ENCODE measurements at regions not wholly inside any gene's neighbourhood (a gene's known extent, or its start where the extent isn't known, plus 50 kb on each side); places are given as distances from the start of the nearest gene placed in this dataset.

GRCh38 chr6:155534678-155535077, 79.0 kb upstream of the NOX3 start:
- H3K9me3 Mint-ChIP-seq: peaks cover 6% of the 10 kb centered on the region; the same call in 2 of the 3 replicates
- H3K27ac Mint-ChIP-seq: no peak overlapping the region

More at GRCh38 chr6:155534678-155535077, 79.0 kb upstream of the NOX3 start:
- no peak for DNase-seq (ENCODE audit: low spot score)
- Mint-ChIP-seq H3K4me3 (no peak overlapping the region), H3K4me1 (peaks cover 4% of the 10 kb centered on the region; the same call in 2 of the 3 replicates), H3K36me3 (ENCODE audit: low read depth) (peaks cover 6% of the 10 kb centered on the region; the same call in 1 of the 3 replicates), H3K27me3 (ENCODE audit: insufficient read depth, low read depth, poor library complexity) (no peaks in the 10 kb centered on the region)
- no peak overlapping the region for H3K27ac ChIP-seq (ENCODE audit: low read depth)
- no peak overlapping the region for H2AFZ ChIP-seq
- H3F3A ChIP-seq (replicated peaks; ENCODE audit: low read depth): no peaks in the 10 kb centered on the region
- no peak for ATAC-seq
- H3K4me1 ChIP-seq (ENCODE audit: insufficient read depth): no peaks in the 10 kb centered on the region
- H3K9me2 ChIP-seq (ENCODE audit: insufficient read depth): no peaks in the 10 kb centered on the region
- no peaks in the 10 kb centered on the region for H4K20me1 ChIP-seq (replicated peaks; ENCODE audit: insufficient read depth)
- no peaks in the 10 kb centered on the region for H3K36me3 ChIP-seq (ENCODE audit: insufficient read depth)
- no peaks in the 10 kb centered on the region for H3K79me2 ChIP-seq (replicated peaks; ENCODE audit: insufficient read depth)
- no peak overlapping the region for H3K4me2 ChIP-seq
- no peak overlapping the region for H3K4me3 ChIP-seq
- no peak for TF ChIP-seq POLR2AphosphoS5 (IDR thresholded peaks at IDR 0.05; ENCODE audit: low read depth)
- no peak for TF ChIP-seq EZH2 (IDR thresholded peaks at IDR 0.05; ENCODE audit: low read depth, unreplicated experiment)
- TF ChIP-seq STAT1 (IDR thresholded peaks at IDR 0.05; ENCODE audit: unreplicated experiment): no peak
- no peak for TF ChIP-seq NANOG (IDR thresholded peaks at IDR 0.05; ENCODE audit: borderline replicate concordance)
- TF ChIP-seq, protein P1, sequence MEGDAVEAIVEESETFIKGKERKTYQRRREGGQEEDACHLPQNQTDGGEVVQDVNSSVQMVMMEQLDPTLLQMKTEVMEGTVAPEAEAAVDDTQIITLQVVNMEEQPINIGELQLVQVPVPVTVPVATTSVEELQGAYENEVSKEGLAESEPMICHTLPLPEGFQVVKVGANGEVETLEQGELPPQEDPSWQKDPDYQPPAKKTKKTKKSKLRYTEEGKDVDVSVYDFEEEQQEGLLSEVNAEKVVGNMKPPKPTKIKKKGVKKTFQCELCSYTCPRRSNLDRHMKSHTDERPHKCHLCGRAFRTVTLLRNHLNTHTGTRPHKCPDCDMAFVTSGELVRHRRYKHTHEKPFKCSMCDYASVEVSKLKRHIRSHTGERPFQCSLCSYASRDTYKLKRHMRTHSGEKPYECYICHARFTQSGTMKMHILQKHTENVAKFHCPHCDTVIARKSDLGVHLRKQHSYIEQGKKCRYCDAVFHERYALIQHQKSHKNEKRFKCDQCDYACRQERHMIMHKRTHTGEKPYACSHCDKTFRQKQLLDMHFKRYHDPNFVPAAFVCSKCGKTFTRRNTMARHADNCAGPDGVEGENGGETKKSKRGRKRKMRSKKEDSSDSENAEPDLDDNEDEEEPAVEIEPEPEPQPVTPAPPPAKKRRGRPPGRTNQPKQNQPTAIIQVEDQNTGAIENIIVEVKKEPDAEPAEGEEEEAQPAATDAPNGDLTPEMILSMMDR (conservative IDR thresholded peaks at IDR 0.05; ENCODE audit: low read depth in 2 of 2): no peak
- TF ChIP-seq REST (IDR thresholded peaks at IDR 0.05; ENCODE audit: unreplicated experiment): no peak
- TF ChIP-seq ETS1 (IDR thresholded peaks at IDR 0.05): no peak
- TF ChIP-seq, protein P2, sequence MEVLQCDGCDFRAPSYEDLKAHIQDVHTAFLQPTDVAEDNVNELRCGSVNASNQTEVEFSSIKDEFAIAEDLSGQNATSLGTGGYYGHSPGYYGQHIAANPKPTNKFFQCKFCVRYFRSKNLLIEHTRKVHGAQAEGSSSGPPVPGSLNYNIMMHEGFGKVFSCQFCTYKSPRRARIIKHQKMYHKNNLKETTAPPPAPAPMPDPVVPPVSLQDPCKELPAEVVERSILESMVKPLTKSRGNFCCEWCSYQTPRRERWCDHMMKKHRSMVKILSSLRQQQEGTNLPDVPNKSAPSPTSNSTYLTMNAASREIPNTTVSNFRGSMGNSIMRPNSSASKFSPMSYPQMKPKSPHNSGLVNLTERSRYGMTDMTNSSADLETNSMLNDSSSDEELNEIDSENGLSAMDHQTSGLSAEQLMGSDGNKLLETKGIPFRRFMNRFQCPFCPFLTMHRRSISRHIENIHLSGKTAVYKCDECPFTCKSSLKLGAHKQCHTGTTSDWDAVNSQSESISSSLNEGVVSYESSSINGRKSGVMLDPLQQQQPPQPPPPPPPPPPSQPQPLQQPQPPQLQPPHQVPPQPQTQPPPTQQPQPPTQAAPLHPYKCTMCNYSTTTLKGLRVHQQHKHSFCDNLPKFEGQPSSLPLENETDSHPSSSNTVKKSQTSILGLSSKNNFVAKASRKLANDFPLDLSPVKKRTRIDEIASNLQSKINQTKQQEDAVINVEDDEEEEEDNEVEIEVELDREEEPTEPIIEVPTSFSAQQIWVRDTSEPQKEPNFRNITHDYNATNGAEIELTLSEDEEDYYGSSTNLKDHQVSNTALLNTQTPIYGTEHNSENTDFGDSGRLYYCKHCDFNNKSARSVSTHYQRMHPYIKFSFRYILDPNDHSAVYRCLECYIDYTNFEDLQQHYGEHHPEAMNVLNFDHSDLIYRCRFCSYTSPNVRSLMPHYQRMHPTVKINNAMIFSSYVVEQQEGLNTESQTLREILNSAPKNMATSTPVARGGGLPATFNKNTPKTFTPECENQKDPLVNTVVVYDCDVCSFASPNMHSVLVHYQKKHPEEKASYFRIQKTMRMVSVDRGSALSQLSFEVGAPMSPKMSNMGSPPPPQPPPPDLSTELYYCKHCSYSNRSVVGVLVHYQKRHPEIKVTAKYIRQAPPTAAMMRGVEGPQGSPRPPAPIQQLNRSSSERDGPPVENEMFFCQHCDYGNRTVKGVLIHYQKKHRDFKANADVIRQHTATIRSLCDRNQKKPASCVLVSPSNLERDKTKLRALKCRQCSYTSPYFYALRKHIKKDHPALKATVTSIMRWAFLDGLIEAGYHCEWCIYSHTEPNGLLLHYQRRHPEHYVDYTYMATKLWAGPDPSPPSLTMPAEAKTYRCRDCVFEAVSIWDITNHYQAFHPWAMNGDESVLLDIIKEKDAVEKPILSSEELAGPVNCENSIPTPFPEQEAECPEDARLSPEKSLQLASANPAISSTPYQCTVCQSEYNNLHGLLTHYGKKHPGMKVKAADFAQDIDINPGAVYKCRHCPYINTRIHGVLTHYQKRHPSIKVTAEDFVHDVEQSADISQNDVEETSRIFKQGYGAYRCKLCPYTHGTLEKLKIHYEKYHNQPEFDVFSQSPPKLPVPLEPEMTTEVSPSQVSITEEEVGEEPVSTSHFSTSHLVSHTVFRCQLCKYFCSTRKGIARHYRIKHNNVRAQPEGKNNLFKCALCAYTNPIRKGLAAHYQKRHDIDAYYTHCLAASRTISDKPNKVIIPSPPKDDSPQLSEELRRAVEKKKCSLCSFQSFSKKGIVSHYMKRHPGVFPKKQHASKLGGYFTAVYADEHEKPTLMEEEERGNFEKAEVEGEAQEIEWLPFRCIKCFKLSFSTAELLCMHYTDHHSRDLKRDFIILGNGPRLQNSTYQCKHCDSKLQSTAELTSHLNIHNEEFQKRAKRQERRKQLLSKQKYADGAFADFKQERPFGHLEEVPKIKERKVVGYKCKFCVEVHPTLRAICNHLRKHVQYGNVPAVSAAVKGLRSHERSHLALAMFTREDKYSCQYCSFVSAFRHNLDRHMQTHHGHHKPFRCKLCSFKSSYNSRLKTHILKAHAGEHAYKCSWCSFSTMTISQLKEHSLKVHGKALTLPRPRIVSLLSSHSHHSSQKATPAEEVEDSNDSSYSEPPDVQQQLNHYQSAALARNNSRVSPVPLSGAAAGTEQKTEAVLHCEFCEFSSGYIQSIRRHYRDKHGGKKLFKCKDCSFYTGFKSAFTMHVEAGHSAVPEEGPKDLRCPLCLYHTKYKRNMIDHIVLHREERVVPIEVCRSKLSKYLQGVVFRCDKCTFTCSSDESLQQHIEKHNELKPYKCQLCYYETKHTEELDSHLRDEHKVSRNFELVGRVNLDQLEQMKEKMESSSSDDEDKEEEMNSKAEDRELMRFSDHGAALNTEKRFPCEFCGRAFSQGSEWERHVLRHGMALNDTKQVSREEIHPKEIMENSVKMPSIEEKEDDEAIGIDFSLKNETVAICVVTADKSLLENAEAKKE (CRISPR knock-in tag; IDR thresholded peaks at IDR 0.05): no peak
- TF ChIP-seq EZH2phosphoT487 (IDR thresholded peaks at IDR 0.05; ENCODE audit: unreplicated experiment): no peak
- no peak for TF ChIP-seq CREB1 (CRISPR knock-in tag; IDR thresholded peaks at IDR 0.05; ENCODE audit: low read depth)
- TF ChIP-seq JUNB (IDR thresholded peaks at IDR 0.05; ENCODE audit: unreplicated experiment): no peak
- no peak for TF ChIP-seq ZNF331 (CRISPR knock-in tag; IDR thresholded peaks at IDR 0.05; ENCODE audit: low read depth)
- no peak for TF ChIP-seq ZNF114 (CRISPR knock-in tag; IDR thresholded peaks at IDR 0.05)
- H3K27me3 ChIP-seq (ENCODE audit: insufficient read depth): no peaks in the 10 kb centered on the region

All from GM23338 (cell line).